ENCODE measurements at regions not wholly inside any gene's neighbourhood (a gene's known extent, or its start where the extent isn't known, plus 50 kb on each side); places are given as distances from the start of the nearest gene placed in this dataset.

- DNase-seq (ENCODE audit: extremely low read depth, low read depth), result no peak
- no peak for TF ChIP-seq CTCF (IDR thresholded peaks at IDR 0.05; ENCODE audit: low read depth, low read length)
Measured at GRCh38 chr5:2685651-2686272, 65.7 kb downstream of the IRX2 start.

GRCh38 chr5:2684606-2685005, 66.9 kb downstream of the IRX2 start:
- no peak for DNase-seq (ENCODE audit: extremely low read depth, low read depth)
- no peak for TF ChIP-seq CTCF (IDR thresholded peaks at IDR 0.05; ENCODE audit: low read depth, low read length)

- no peak for TF ChIP-seq CTCF (IDR thresholded peaks at IDR 0.05; ENCODE audit: low read depth, low read length)
- DNase-seq (ENCODE audit: extremely low read depth, low read depth), result no peak
Measured at GRCh38 chr5:2683720-2684119, 67.8 kb downstream of the IRX2 start.

GRCh38 chr5:2681476-2681875, 70.0 kb downstream of the IRX2 start:
- no peak for TF ChIP-seq CTCF (IDR thresholded peaks at IDR 0.05; ENCODE audit: low read depth, low read length)
- DNase-seq (ENCODE audit: extremely low read depth, low read depth), result no peak

- TF ChIP-seq CTCF (IDR thresholded peaks at IDR 0.05; ENCODE audit: low read depth, low read length), result no peak
- DNase-seq (ENCODE audit: extremely low read depth, low read depth), result no peak
Measured at GRCh38 chr5:2680979-2681378, 70.5 kb downstream of the IRX2 start.

- no peak for DNase-seq (ENCODE audit: extremely low read depth, low read depth)
- TF ChIP-seq CTCF (IDR thresholded peaks at IDR 0.05; ENCODE audit: low read depth, low read length), result no peak
Measured at GRCh38 chr5:2677689-2678088, 73.8 kb downstream of the IRX2 start.

- no peak for DNase-seq (ENCODE audit: extremely low read depth, low read depth)
Measured at GRCh38 chr5:2675548-2675947, 75.9 kb downstream of the IRX2 start.

More at GRCh38 chr5:2675548-2675947, 75.9 kb downstream of the IRX2 start:
- no peak for TF ChIP-seq CTCF (IDR thresholded peaks at IDR 0.05; ENCODE audit: low read depth, low read length)

Data from AG09319 (cell line).